ENCODE measurements at regions not wholly inside any gene's neighbourhood (a gene's known extent, or its start where the extent isn't known, plus 50 kb on each side); places are given as distances from the start of the nearest gene placed in this dataset.
A peak's percentile ranks its signal among the peaks of the same experiment; 100 is the strongest.

DNA sequence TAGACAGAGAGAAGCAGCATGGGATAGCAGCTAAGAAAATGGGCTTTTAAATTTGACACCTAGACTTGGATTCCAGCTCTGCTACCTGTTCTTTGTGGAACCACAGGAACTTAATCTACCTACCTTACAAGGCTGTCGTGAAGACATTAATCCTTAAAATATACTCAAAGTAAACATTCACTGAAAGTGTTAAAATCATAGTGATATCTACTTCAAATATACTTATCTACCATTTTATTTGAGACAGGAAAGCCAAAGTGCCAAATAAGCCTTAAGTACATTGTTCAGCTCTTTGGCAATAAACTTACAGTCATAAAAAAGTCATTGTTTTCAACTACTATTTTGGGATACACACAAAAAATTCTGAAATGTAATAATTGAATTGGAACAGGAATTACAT, 295.0 kb upstream of the PITX2 start:
- no peaks in the 10 kb centered on the region for H3K4me1 ChIP-seq (ENCODE audit: insufficient read depth)
- no peak for DNase-seq (ENCODE audit: low spot score)
- peaks cover 14% of the 10 kb centered on the region for H3K27me3 ChIP-seq
- H2AFZ ChIP-seq, result no peak overlapping the region
- no peaks in the 10 kb centered on the region for H3K79me2 ChIP-seq
- 41% methylated on average over 1 of the region's 1 CpG for WGBS (ENCODE audit: low lambda C conversion rate, missing lambda C conversion rate)
- H3K4me3 ChIP-seq, result no peak overlapping the region
- no peak overlapping the region for H3K4me2 ChIP-seq
- no peaks in the 10 kb centered on the region for H3K9me3 ChIP-seq (ENCODE audit: low read depth)
- TF ChIP-seq, protein P1, sequence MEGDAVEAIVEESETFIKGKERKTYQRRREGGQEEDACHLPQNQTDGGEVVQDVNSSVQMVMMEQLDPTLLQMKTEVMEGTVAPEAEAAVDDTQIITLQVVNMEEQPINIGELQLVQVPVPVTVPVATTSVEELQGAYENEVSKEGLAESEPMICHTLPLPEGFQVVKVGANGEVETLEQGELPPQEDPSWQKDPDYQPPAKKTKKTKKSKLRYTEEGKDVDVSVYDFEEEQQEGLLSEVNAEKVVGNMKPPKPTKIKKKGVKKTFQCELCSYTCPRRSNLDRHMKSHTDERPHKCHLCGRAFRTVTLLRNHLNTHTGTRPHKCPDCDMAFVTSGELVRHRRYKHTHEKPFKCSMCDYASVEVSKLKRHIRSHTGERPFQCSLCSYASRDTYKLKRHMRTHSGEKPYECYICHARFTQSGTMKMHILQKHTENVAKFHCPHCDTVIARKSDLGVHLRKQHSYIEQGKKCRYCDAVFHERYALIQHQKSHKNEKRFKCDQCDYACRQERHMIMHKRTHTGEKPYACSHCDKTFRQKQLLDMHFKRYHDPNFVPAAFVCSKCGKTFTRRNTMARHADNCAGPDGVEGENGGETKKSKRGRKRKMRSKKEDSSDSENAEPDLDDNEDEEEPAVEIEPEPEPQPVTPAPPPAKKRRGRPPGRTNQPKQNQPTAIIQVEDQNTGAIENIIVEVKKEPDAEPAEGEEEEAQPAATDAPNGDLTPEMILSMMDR (IDR thresholded peaks at IDR 0.05; ENCODE audit: poor library complexity), result no peak
- peak; percentile 94 for TF ChIP-seq EZH2phosphoT487 (IDR thresholded peaks at IDR 0.05; ENCODE audit: low read depth, severe bottlenecking, unreplicated experiment)
- H4K20me1 ChIP-seq (ENCODE audit: insufficient read depth, poor library complexity, severe bottlenecking), result no peaks in the 10 kb centered on the region
- no peaks in the 10 kb centered on the region for H3K36me3 ChIP-seq (replicated peaks; ENCODE audit: insufficient read depth, low read depth)
- no peak overlapping the region for H3K27ac ChIP-seq
- no peaks in the 10 kb centered on the region for H3K9me2 ChIP-seq (replicated peaks; ENCODE audit: insufficient read depth)

- TF ChIP-seq, protein P1 (IDR thresholded peaks at IDR 0.05; ENCODE audit: poor library complexity), result no peak
- TF ChIP-seq EZH2 (IDR thresholded peaks at IDR 0.05; ENCODE audit: borderline replicate concordance), result no peak
These were observed 298.1 kb upstream of the PITX2 start for GRCh38 chr4:110920990-110921389.

GRCh38 chr4:110924761-110925160, 301.9 kb upstream of the PITX2 start:
- no peak for TF ChIP-seq EZH2 (IDR thresholded peaks at IDR 0.05; ENCODE audit: borderline replicate concordance)
- TF ChIP-seq, protein P1 (IDR thresholded peaks at IDR 0.05; ENCODE audit: poor library complexity), result no peak
- no peak for TF ChIP-seq EZH2phosphoT487 (IDR thresholded peaks at IDR 0.05; ENCODE audit: low read depth, severe bottlenecking, unreplicated experiment)
- 70% methylated on average over 2 of the region's 2 CpGs for WGBS (ENCODE audit: low lambda C conversion rate, missing lambda C conversion rate)
- Histone ChIP-seq H3K27ac (no peak overlapping the region), H3K4me2 (no peak overlapping the region), H3K27me3 (no peaks in the 10 kb centered on the region), H3K9me3 (ENCODE audit: low read depth) (no peaks in the 10 kb centered on the region), H3K4me3 (no peak overlapping the region), H4K20me1 (ENCODE audit: insufficient read depth, poor library complexity, severe bottlenecking) (no peaks in the 10 kb centered on the region), H3K9me2 (replicated peaks; ENCODE audit: insufficient read depth) (no peaks in the 10 kb centered on the region), H2AFZ (no peak overlapping the region), H3K79me2 (no peaks in the 10 kb centered on the region), H3K4me1 (ENCODE audit: insufficient read depth) (peaks cover 4% of the 10 kb centered on the region), H3K36me3 (replicated peaks; ENCODE audit: insufficient read depth, low read depth) (no peaks in the 10 kb centered on the region)
- no peak for DNase-seq (ENCODE audit: low spot score)

More at GRCh38 chr4:110920990-110921389, 298.1 kb upstream of the PITX2 start:
- Histone ChIP-seq H3K27ac (no peak overlapping the region), H3K36me3 (replicated peaks; ENCODE audit: insufficient read depth, low read depth) (no peaks in the 10 kb centered on the region), H3K9me3 (ENCODE audit: low read depth) (no peaks in the 10 kb centered on the region), H3K4me2 (no peak overlapping the region), H3K79me2 (no peaks in the 10 kb centered on the region), H3K4me3 (no peak overlapping the region), H3K9me2 (replicated peaks; ENCODE audit: insufficient read depth) (no peaks in the 10 kb centered on the region), H3K27me3 (no peaks in the 10 kb centered on the region), H4K20me1 (ENCODE audit: insufficient read depth, poor library complexity, severe bottlenecking) (no peaks in the 10 kb centered on the region), H3K4me1 (ENCODE audit: insufficient read depth) (no peaks in the 10 kb centered on the region), H2AFZ (no peak overlapping the region)
- WGBS (ENCODE audit: low lambda C conversion rate, missing lambda C conversion rate), result 88% methylated on average over 2 of the region's 2 CpGs
- DNase-seq (ENCODE audit: low spot score), result no peak

DNA sequence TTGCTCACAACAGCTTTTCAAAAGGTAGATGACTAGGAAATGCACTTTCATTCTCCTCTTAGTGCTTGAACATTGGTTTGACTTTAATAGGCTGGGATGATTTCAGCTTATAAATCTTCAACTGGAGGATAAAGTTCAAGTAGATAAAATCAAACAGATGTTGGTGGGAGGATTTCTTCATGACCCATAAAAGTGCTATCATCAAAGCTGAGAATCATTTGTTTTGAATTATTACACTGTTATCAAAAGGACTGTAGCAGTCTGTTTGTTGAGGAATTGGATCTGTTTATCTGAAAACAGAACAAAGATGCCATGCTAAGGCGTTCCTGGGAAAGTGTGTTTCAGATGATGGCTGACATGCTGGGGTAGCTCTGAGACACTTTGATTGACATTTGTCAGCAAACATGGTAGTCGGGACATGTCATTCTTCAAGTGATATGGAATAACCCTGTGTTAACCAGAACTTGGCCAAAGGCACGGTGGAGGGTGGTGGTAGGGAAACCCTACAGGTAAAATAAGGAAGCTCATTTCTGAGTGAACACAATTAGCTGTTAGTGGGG, 304.0 kb upstream of the PITX2 start:
- Histone ChIP-seq H2AFZ (no peak overlapping the region), H3K27ac (no peak overlapping the region)
- DNase-seq (ENCODE audit: low spot score), result no peak

More for the DNA sequence above, 304.0 kb upstream of the PITX2 start:
- no peaks in the 10 kb centered on the region for H3K9me2 ChIP-seq (replicated peaks; ENCODE audit: insufficient read depth)
- no peaks in the 10 kb centered on the region for H3K36me3 ChIP-seq (replicated peaks; ENCODE audit: insufficient read depth, low read depth)
- H3K4me2 ChIP-seq, result peak overlapping the region; percentile 47
- H3K79me2 ChIP-seq, result no peaks in the 10 kb centered on the region
- no peaks in the 10 kb centered on the region for H4K20me1 ChIP-seq (ENCODE audit: insufficient read depth, poor library complexity, severe bottlenecking)
- WGBS (ENCODE audit: low lambda C conversion rate, missing lambda C conversion rate), result 22% methylated on average over 3 of the region's 3 CpGs
- no peaks in the 10 kb centered on the region for H3K9me3 ChIP-seq (ENCODE audit: low read depth)
- peak; percentile 50 for TF ChIP-seq EZH2phosphoT487 (IDR thresholded peaks at IDR 0.05; ENCODE audit: low read depth, severe bottlenecking, unreplicated experiment)
- TF ChIP-seq, protein P1 (IDR thresholded peaks at IDR 0.05; ENCODE audit: poor library complexity), result no peak
- peaks cover 4% of the 10 kb centered on the region for H3K4me1 ChIP-seq (ENCODE audit: insufficient read depth)
- H3K27me3 ChIP-seq, result no peaks in the 10 kb centered on the region
- no peak overlapping the region for H3K4me3 ChIP-seq
